HCT116 (cell line): ENCODE measurements at regions not wholly inside any gene's neighbourhood (a gene's known extent, or its start where the extent isn't known, plus 50 kb on each side); places are given as distances from the start of the nearest gene placed in this dataset.

Experiments
- ATF3 ChIP-seq: IDR thresholded peaks from 2 replicates; pipeline ENCODE4 v1.6.1; 2012
- CEBPB ChIP-seq: IDR thresholded peaks from 2 replicates; pipeline ENCODE4 v1.6.1; 2012; ENCODE audit warnings: low read depth
- CTCF ChIP-seq, 3 experiments: fragments of 200-600 bp in 1 of 3; sonication (generic) in 1 of 3; IDR thresholded peaks in 2 of 3; conservative IDR thresholded peaks in 1 of 3; 2 replicates each; pipeline ENCODE4 v1.5.1; 2012 to 2017; ENCODE audit warnings: low read depth in 2 of 3, low read length in 2 of 3, antibody characterized with exemption in 1 of 3, borderline replicate concordance in 1 of 3, control low read depth in 1 of 3, mild to moderate bottlenecking in 1 of 3, mixed read lengths in 1 of 3, mixed run types in 1 of 3, moderate library complexity in 1 of 3; ENCODE audit not compliant: insufficient read depth in 1 of 3
- EGR1 ChIP-seq: IDR thresholded peaks from 2 replicates; pipeline ENCODE4 v1.6.1; 2012; ENCODE audit warnings: low read depth
- ELF1 ChIP-seq: IDR thresholded peaks from 2 replicates; pipeline ENCODE4 v1.6.1; 2012; ENCODE audit warnings: low read depth, borderline replicate concordance
- EZH2 ChIP-seq: fragments of 200-600 bp; sonication (generic); IDR thresholded peaks from 2 replicates; pipeline ENCODE4 v1.6.1; 2017; ENCODE audit warnings: antibody characterized with exemption, mixed run types
- POLR2A ChIP-seq: IDR thresholded peaks from 2 replicates; pipeline ENCODE4 v1.7.0; 2011; ENCODE audit warnings: borderline replicate concordance; ENCODE audit not compliant: insufficient read depth, insufficient read length; ENCODE audit errors: extremely low read depth
- POLR2AphosphoS5 ChIP-seq: IDR thresholded peaks from 2 replicates; pipeline ENCODE4 v1.6.1; 2011; ENCODE audit warnings: mild to moderate bottlenecking, low read depth, low read length, moderate library complexity
- REST ChIP-seq: IDR thresholded peaks from 2 replicates; pipeline ENCODE4 v1.6.1; 2012; ENCODE audit warnings: low read depth
- SIN3A ChIP-seq: IDR thresholded peaks from 2 replicates; pipeline ENCODE4 v1.6.1; 2012; ENCODE audit warnings: low read depth
- SP1 ChIP-seq: IDR thresholded peaks from 2 replicates; pipeline ENCODE4 v1.6.1; 2012; ENCODE audit warnings: low read depth
- SRF ChIP-seq: IDR thresholded peaks from 2 replicates; pipeline ENCODE4 v1.6.1; 2012; ENCODE audit warnings: low read depth
- YY1 ChIP-seq: IDR thresholded peaks from 2 replicates; pipeline ENCODE4 v1.6.1; 2011; ENCODE audit warnings: low read length, low read depth, moderate library complexity, mild to moderate bottlenecking; ENCODE audit not compliant: insufficient replicate concordance; ENCODE audit errors: extremely low read depth

- TF ChIP-seq CTCF (IDR thresholded peaks at IDR 0.05 in 2 of 3, conservative IDR thresholded peaks at IDR 0.05 in 1 of 3; ENCODE audit: borderline replicate concordance in 1 of 3, insufficient read depth in 1 of 3, low read depth in 2 of 3, low read length in 2 of 3) (no peak), EZH2 (no peak), POLR2AphosphoS5 (no peak), SP1 (no peak), SIN3A (no peak), POLR2A (no peak), ATF3 (no peak), EGR1 (no peak), REST (no peak), YY1 (no peak), CEBPB (no peak), ELF1 (no peak), SRF (no peak)
Measured at GRCh38 chr2:19203866-19204265, 154.6 kb downstream of the OSR1 start.
